ENCODE measurements at regions not wholly inside any gene's neighbourhood (a gene's known extent, or its start where the extent isn't known, plus 50 kb on each side); places are given as distances from the start of the nearest gene placed in this dataset.

DNA sequence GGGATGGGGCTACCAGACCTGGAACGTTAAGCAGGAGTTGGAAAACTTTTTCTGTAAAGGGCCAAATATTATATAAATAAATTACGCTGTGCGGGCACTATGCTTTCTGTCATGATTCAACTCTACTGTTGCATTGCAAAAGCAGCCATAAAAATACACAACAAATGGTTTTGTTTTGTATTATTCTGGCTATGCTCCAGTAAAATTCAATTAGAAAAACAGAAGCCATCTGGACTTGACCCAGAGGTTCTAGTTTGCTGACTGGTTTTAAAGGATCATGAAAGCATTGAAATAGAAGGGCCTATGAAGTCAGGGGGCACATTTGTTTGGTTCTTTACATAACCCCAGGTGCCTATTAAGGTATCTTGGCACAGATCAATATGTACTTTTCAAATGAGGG lies 647.4 kb upstream of the LMCD1 start:
- H3K27me3 ChIP-seq (ENCODE audit: control insufficient read depth, insufficient read depth, low read length), result no peaks in the 10 kb centered on the region
- TF ChIP-seq, protein P1, sequence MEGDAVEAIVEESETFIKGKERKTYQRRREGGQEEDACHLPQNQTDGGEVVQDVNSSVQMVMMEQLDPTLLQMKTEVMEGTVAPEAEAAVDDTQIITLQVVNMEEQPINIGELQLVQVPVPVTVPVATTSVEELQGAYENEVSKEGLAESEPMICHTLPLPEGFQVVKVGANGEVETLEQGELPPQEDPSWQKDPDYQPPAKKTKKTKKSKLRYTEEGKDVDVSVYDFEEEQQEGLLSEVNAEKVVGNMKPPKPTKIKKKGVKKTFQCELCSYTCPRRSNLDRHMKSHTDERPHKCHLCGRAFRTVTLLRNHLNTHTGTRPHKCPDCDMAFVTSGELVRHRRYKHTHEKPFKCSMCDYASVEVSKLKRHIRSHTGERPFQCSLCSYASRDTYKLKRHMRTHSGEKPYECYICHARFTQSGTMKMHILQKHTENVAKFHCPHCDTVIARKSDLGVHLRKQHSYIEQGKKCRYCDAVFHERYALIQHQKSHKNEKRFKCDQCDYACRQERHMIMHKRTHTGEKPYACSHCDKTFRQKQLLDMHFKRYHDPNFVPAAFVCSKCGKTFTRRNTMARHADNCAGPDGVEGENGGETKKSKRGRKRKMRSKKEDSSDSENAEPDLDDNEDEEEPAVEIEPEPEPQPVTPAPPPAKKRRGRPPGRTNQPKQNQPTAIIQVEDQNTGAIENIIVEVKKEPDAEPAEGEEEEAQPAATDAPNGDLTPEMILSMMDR (IDR thresholded peaks at IDR 0.05; ENCODE audit: insufficient read depth, low read length, poor library complexity, severe bottlenecking), result no peak
- H3K36me3 ChIP-seq (ENCODE audit: control insufficient read depth, insufficient read depth, low read length), result no peaks in the 10 kb centered on the region
- no peak for DNase-seq (ENCODE audit: low read depth)
- no peak overlapping the region for H3K4me3 ChIP-seq (ENCODE audit: low read depth, low read length)

GRCh38 chr3:7854721-7855120 lies 646.9 kb upstream of the LMCD1 start:
- Histone ChIP-seq H3K27me3 (ENCODE audit: control insufficient read depth, insufficient read depth, low read length) (no peaks in the 10 kb centered on the region), H3K4me3 (ENCODE audit: low read depth, low read length) (no peak overlapping the region), H3K36me3 (ENCODE audit: control insufficient read depth, insufficient read depth, low read length) (no peaks in the 10 kb centered on the region)
- TF ChIP-seq, protein P1 (IDR thresholded peaks at IDR 0.05; ENCODE audit: insufficient read depth, low read length, poor library complexity, severe bottlenecking), result no peak
- no peak for DNase-seq (ENCODE audit: low read depth)

GRCh38 chr3:7865611-7866010 lies 636.0 kb upstream of the LMCD1 start:
- TF ChIP-seq, protein P1 (IDR thresholded peaks at IDR 0.05; ENCODE audit: insufficient read depth, low read length, poor library complexity, severe bottlenecking), result no peak
- no peaks in the 10 kb centered on the region for H3K36me3 ChIP-seq (ENCODE audit: control insufficient read depth, insufficient read depth, low read length)
- no peak for DNase-seq (ENCODE audit: low read depth)

GRCh38 chr3:7867587-7867986 lies 634.0 kb upstream of the LMCD1 start:
- H3K4me3 ChIP-seq (ENCODE audit: low read depth, low read length), result no peak overlapping the region
- TF ChIP-seq, protein P1 (IDR thresholded peaks at IDR 0.05; ENCODE audit: insufficient read depth, low read length, poor library complexity, severe bottlenecking), result no peak
- no peaks in the 10 kb centered on the region for H3K27me3 ChIP-seq (ENCODE audit: control insufficient read depth, insufficient read depth, low read length)
- H3K36me3 ChIP-seq (ENCODE audit: control insufficient read depth, insufficient read depth, low read length), result no peaks in the 10 kb centered on the region
- DNase-seq (ENCODE audit: low read depth), result no peak

More at GRCh38 chr3:7865611-7866010, 636.0 kb upstream of the LMCD1 start:
- no peak overlapping the region for H3K4me3 ChIP-seq (ENCODE audit: low read depth, low read length)
- H3K27me3 ChIP-seq (ENCODE audit: control insufficient read depth, insufficient read depth, low read length), result no peaks in the 10 kb centered on the region

- DNase-seq (ENCODE audit: low read depth), result no peak
- Histone ChIP-seq H3K36me3 (ENCODE audit: control insufficient read depth, insufficient read depth, low read length) (no peaks in the 10 kb centered on the region), H3K4me3 (ENCODE audit: low read depth, low read length) (no peak overlapping the region), H3K27me3 (ENCODE audit: control insufficient read depth, insufficient read depth, low read length) (no peaks in the 10 kb centered on the region)
- TF ChIP-seq, protein P1 (IDR thresholded peaks at IDR 0.05; ENCODE audit: insufficient read depth, low read length, poor library complexity, severe bottlenecking), result no peak
Observed at GRCh38 chr3:7871003-7871560, 630.5 kb upstream of the LMCD1 start.

DNA sequence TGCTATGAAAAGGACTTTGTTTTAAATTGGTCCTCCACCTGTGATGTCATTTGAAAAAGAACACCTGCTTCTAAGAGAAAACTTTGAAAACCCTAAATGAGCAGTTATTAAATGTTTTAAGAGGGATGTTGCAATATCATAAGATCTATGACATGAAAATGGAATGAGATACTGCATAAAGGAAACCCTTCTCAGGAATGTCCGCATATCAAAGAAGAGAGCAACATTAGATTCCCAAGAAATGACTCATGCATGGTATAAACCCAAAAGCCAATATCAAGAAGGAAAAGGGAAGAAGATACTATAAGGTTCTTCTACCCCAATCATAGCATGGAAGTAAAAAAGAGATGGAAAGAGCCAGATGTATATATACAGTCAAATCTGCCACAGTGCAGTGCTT lies 627.5 kb upstream of the LMCD1 start:
- Histone ChIP-seq H3K27me3 (ENCODE audit: control insufficient read depth, insufficient read depth, low read length) (no peaks in the 10 kb centered on the region), H3K4me3 (ENCODE audit: low read depth, low read length) (no peak overlapping the region), H3K36me3 (ENCODE audit: control insufficient read depth, insufficient read depth, low read length) (no peaks in the 10 kb centered on the region)
- TF ChIP-seq, protein P1 (IDR thresholded peaks at IDR 0.05; ENCODE audit: insufficient read depth, low read length, poor library complexity, severe bottlenecking), result no peak
- DNase-seq (ENCODE audit: low read depth), result no peak
